ENCODE measurements at regions not wholly inside any gene's neighbourhood (a gene's known extent, or its start where the extent isn't known, plus 50 kb on each side); places are given as distances from the start of the nearest gene placed in this dataset.
"Not testable (repeated sequence)": the region's sequence is repeated elsewhere in the genome, so short reads cannot be mapped to it uniquely, and the experiment has no call there.

GRCh38 chr6:139446768-139447655 lies 72.6 kb upstream of the CITED2 start:
- ChIA-PET POLR2A (ENCODE audit: low non-redundant PET) (no interaction called here), CTCF (no interaction called here)
- H3K27me3 ChIP-seq (replicated peaks; ENCODE audit: insufficient read depth, low read depth, low read length, poor library complexity), result no peaks in the 10 kb centered on the region
- DNase-seq (ENCODE audit: low spot score), result no peak
- intact Hi-C loops (cut with micrococcal nuclease; ENCODE audit: unreplicated experiment), result no loop called here
- H3K27ac ChIP-seq (ENCODE audit: low read depth, low read length, poor library complexity, severe bottlenecking), result no peak overlapping the region
- no peak overlapping the region for H3K4me3 ChIP-seq (ENCODE audit: low read depth, low read length, poor library complexity, severe bottlenecking)
- no TSS peak for BruUV-seq (replicated peaks)
- no peaks in the 10 kb centered on the region for H3K9me3 ChIP-seq (ENCODE audit: low read depth, low read length, poor library complexity, severe bottlenecking)
- H3K36me3 ChIP-seq (ENCODE audit: insufficient read depth, low read length, poor library complexity, severe bottlenecking), result no peaks in the 10 kb centered on the region
- peaks cover 20% of the 10 kb centered on the region for H3K4me1 ChIP-seq (ENCODE audit: insufficient read depth, low read length, poor library complexity, severe bottlenecking)
- TF ChIP-seq CTCF (conservative IDR thresholded peaks at IDR 0.05; ENCODE audit: low read depth, low read length) (no peak), EZH2 (IDR thresholded peaks at IDR 0.05; ENCODE audit: borderline replicate concordance, low read depth, low read length, poor library complexity, severe bottlenecking) (no peak)

- no TSS peak for BruUV-seq (replicated peaks)
- Histone ChIP-seq H3K27me3 (replicated peaks; ENCODE audit: insufficient read depth, low read depth, low read length, poor library complexity) (no peaks in the 10 kb centered on the region), H3K4me3 (ENCODE audit: low read depth, low read length, poor library complexity, severe bottlenecking) (no peak overlapping the region), H3K4me1 (ENCODE audit: insufficient read depth, low read length, poor library complexity, severe bottlenecking) (peaks cover 15% of the 10 kb centered on the region), H3K36me3 (ENCODE audit: insufficient read depth, low read length, poor library complexity, severe bottlenecking) (no peaks in the 10 kb centered on the region), H3K9me3 (ENCODE audit: low read depth, low read length, poor library complexity, severe bottlenecking) (no peaks in the 10 kb centered on the region), H3K27ac (ENCODE audit: low read depth, low read length, poor library complexity, severe bottlenecking) (no peak overlapping the region)
- POLR2A ChIA-PET (ENCODE audit: low non-redundant PET), result no interaction called here
- TF ChIP-seq EZH2 (IDR thresholded peaks at IDR 0.05; ENCODE audit: borderline replicate concordance, low read depth, low read length, poor library complexity, severe bottlenecking), result no peak
- TF ChIP-seq CTCF (conservative IDR thresholded peaks at IDR 0.05; ENCODE audit: low read depth, low read length), result no peak
- CTCF ChIA-PET, result no interaction called here
- intact Hi-C loops (cut with micrococcal nuclease; ENCODE audit: unreplicated experiment), result no loop called here
- DNase-seq (ENCODE audit: low spot score), result no peak
Observed at GRCh38 chr6:139446138-139446715, 71.8 kb upstream of the CITED2 start.

- H3K4me1 ChIP-seq (ENCODE audit: insufficient read depth, low read length, poor library complexity, severe bottlenecking); intact Hi-C loops (cut with micrococcal nuclease; ENCODE audit: unreplicated experiment); H3K27ac ChIP-seq (ENCODE audit: low read depth, low read length, poor library complexity, severe bottlenecking); H3K9me3 ChIP-seq (ENCODE audit: low read depth, low read length, poor library complexity, severe bottlenecking); BruUV-seq (replicated peaks); H3K36me3 ChIP-seq (ENCODE audit: insufficient read depth, low read length, poor library complexity, severe bottlenecking); DNase-seq (ENCODE audit: low spot score); POLR2A ChIA-PET (ENCODE audit: low non-redundant PET); CTCF ChIA-PET; H3K27me3 ChIP-seq (replicated peaks; ENCODE audit: insufficient read depth, low read depth, low read length, poor library complexity); H3K4me3 ChIP-seq (ENCODE audit: low read depth, low read length, poor library complexity, severe bottlenecking): not testable (repeated sequence)
Observed at GRCh38 chr6:139444273-139444787, 69.9 kb upstream of the CITED2 start.

Data from A673 (cell line).